ENCODE measurements at regions not wholly inside any gene's neighbourhood (a gene's known extent, or its start where the extent isn't known, plus 50 kb on each side); places are given as distances from the start of the nearest gene placed in this dataset.

GRCh38 chr2:2573658-2574293, 242.7 kb upstream of the MYT1L start:
- no peak for DNase-seq
- Histone ChIP-seq H3K27ac (no peak overlapping the region), H3K9me3 (no peaks in the 10 kb centered on the region), H3K36me3 (no peaks in the 10 kb centered on the region), H3K4me3 (no peak overlapping the region), H3K27me3 (no peaks in the 10 kb centered on the region), H3K4me1 (no peaks in the 10 kb centered on the region)
- TF ChIP-seq POLR2A (IDR thresholded peaks at IDR 0.05) = no peak
- TF ChIP-seq, protein P1, sequence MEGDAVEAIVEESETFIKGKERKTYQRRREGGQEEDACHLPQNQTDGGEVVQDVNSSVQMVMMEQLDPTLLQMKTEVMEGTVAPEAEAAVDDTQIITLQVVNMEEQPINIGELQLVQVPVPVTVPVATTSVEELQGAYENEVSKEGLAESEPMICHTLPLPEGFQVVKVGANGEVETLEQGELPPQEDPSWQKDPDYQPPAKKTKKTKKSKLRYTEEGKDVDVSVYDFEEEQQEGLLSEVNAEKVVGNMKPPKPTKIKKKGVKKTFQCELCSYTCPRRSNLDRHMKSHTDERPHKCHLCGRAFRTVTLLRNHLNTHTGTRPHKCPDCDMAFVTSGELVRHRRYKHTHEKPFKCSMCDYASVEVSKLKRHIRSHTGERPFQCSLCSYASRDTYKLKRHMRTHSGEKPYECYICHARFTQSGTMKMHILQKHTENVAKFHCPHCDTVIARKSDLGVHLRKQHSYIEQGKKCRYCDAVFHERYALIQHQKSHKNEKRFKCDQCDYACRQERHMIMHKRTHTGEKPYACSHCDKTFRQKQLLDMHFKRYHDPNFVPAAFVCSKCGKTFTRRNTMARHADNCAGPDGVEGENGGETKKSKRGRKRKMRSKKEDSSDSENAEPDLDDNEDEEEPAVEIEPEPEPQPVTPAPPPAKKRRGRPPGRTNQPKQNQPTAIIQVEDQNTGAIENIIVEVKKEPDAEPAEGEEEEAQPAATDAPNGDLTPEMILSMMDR (IDR thresholded peaks at IDR 0.05) = no peak
- intact Hi-C loops (cut with DNase I; ENCODE audit: low total_unique reads) = no loop called here

GRCh38 chr2:2573205-2573604, 242.1 kb upstream of the MYT1L start:
- Histone ChIP-seq H3K4me1 (no peaks in the 10 kb centered on the region), H3K9me3 (no peaks in the 10 kb centered on the region), H3K27ac (no peak overlapping the region), H3K4me3 (no peak overlapping the region), H3K27me3 (no peaks in the 10 kb centered on the region), H3K36me3 (no peaks in the 10 kb centered on the region)
- intact Hi-C loops (cut with DNase I; ENCODE audit: low total_unique reads) = no loop called here
- DNase-seq = no peak
- TF ChIP-seq, protein P1 (IDR thresholded peaks at IDR 0.05) = no peak
- TF ChIP-seq POLR2A (IDR thresholded peaks at IDR 0.05) = no peak

- Histone ChIP-seq H3K4me1 (no peaks in the 10 kb centered on the region), H3K27ac (no peak overlapping the region), H3K4me3 (no peak overlapping the region), H3K36me3 (no peaks in the 10 kb centered on the region), H3K27me3 (no peaks in the 10 kb centered on the region), H3K9me3 (no peaks in the 10 kb centered on the region)
- intact Hi-C loops (cut with DNase I; ENCODE audit: low total_unique reads) = no loop called here
- TF ChIP-seq, protein P1 (IDR thresholded peaks at IDR 0.05) = no peak
- TF ChIP-seq POLR2A (IDR thresholded peaks at IDR 0.05) = no peak
- DNase-seq = no peak
Observed at GRCh38 chr2:2572393-2573204, 241.5 kb upstream of the MYT1L start.

- Histone ChIP-seq H3K4me3 (no peak overlapping the region), H3K4me1 (no peaks in the 10 kb centered on the region), H3K27ac (no peak overlapping the region), H3K27me3 (no peaks in the 10 kb centered on the region), H3K9me3 (no peaks in the 10 kb centered on the region), H3K36me3 (no peaks in the 10 kb centered on the region)
- intact Hi-C loops (cut with DNase I; ENCODE audit: low total_unique reads) = no loop called here
- no peak for DNase-seq
- TF ChIP-seq, protein P1 (IDR thresholded peaks at IDR 0.05) = no peak
- TF ChIP-seq POLR2A (IDR thresholded peaks at IDR 0.05) = no peak
Observed at GRCh38 chr2:2571301-2572150, 240.5 kb upstream of the MYT1L start.

Data from uterus (tissue), 3 donors.